Left lung (tissue), 4 donors: ENCODE measurements at regions not wholly inside any gene's neighbourhood (a gene's known extent, or its start where the extent isn't known, plus 50 kb on each side); places are given as distances from the start of the nearest gene placed in this dataset.

ENCODE experiments used
- ATAC-seq: fragments of 200-7000 bp; cut with Tn5 transposase; one replicate; pipeline ENCODE4 v1.9.1; 2020; ENCODE audit warnings: moderate library complexity
- DNase-seq, 4 donors: peaks; one replicate each; pipeline ENCODE4 v3.0.0-alpha.2; 2013 to 2020
- H3K27ac ChIP-seq, 2 donors: fragments of 200-600 bp; sonication (generic) in 1 of 2; one replicate each; pipeline versions ENCODE4 v1.5.0 to v1.8.0; 2020 to 2021
- H3K27me3 ChIP-seq, 2 donors: fragments of 200-600 bp; sonication (generic) in 1 of 2; one replicate each; pipeline versions ENCODE4 v1.5.0 to v1.8.0; 2020 to 2021
- H3K36me3 ChIP-seq, 2 donors: fragments of 200-600 bp; sonication (generic) in 1 of 2; one replicate each; pipeline versions ENCODE4 v1.5.0 to v1.8.0; 2020 to 2021
- H3K4me1 ChIP-seq, 2 donors: fragments of 200-600 bp; one replicate each; pipeline ENCODE4 v1.8.0; 2021
- H3K4me3 ChIP-seq, 2 donors: fragments of 200-600 bp; sonication (generic) in 1 of 2; one replicate each; pipeline versions ENCODE4 v1.5.0 to v1.8.0; 2020 to 2021; ENCODE audit warnings: mild to moderate bottlenecking in 1 of 2
- H3K9me3 ChIP-seq, 2 donors: fragments of 200-600 bp; sonication (generic) in 1 of 2; one replicate each; pipeline versions ENCODE4 v1.5.0 to v1.8.0; 2020 to 2021
- CTCF ChIP-seq, 2 donors: fragments of 200-600 bp; sonication (generic) in 1 of 2; IDR thresholded peaks; one replicate each; pipeline versions ENCODE4 v1.5.0 to v1.8.0; 2021; ENCODE audit warnings: antibody characterized with exemption in 2 of 2
- intact Hi-C, 2 donors: fragments of 100-400 bp; cut with DNase I; formaldehyde crosslinking; loops; one replicate each; pipeline versions ENCODE4 v1.11.2 to v1.14.2; 2022
- donor health status: DM: no; HTN: yes; CAD: no.
- donor health status: DM: no; HTN: no; CAD: no.

GRCh38 chr1:30068787-30069472 is 654.5 kb downstream of the MATN1 start:
- ATAC-seq, result no peak

GRCh38 chr1:30064547-30064946 is 658.8 kb downstream of the MATN1 start:
- no peak overlapping the region for H3K27ac ChIP-seq
- no peaks in the 10 kb centered on the region for H3K4me1 ChIP-seq
- DNase-seq (no peak), ATAC-seq (no peak)
- no peak overlapping the region for H3K4me3 ChIP-seq
- H3K9me3 ChIP-seq, result no peaks in the 10 kb centered on the region
- no peaks in the 10 kb centered on the region for H3K36me3 ChIP-seq
- no peak for TF ChIP-seq CTCF (IDR thresholded peaks at IDR 0.05)
- H3K27me3 ChIP-seq, result no peaks in the 10 kb centered on the region
- intact Hi-C loops, result no loop called here

More at GRCh38 chr1:30068787-30069472, 654.5 kb downstream of the MATN1 start:
- no peaks in the 10 kb centered on the region for H3K4me1 ChIP-seq
- H3K4me3 ChIP-seq, result no peak overlapping the region
- TF ChIP-seq CTCF (IDR thresholded peaks at IDR 0.05), result no peak
- H3K27ac ChIP-seq, result no peak overlapping the region
- no peaks in the 10 kb centered on the region for H3K36me3 ChIP-seq
- H3K9me3 ChIP-seq, result no peaks in the 10 kb centered on the region
- DNase-seq, result no peak
- H3K27me3 ChIP-seq, result no peaks in the 10 kb centered on the region
- intact Hi-C loops, result no loop called here

GRCh38 chr1:30063621-30064280 is 659.6 kb downstream of the MATN1 start:
- Histone ChIP-seq H3K27me3 (no peaks in the 10 kb centered on the region), H3K9me3 (no peaks in the 10 kb centered on the region), H3K4me1 (no peaks in the 10 kb centered on the region), H3K4me3 (no peak overlapping the region), H3K27ac (no peak overlapping the region), H3K36me3 (no peaks in the 10 kb centered on the region)
- intact Hi-C loops, result no loop called here
- DNase-seq (no peak), ATAC-seq (no peak)
- TF ChIP-seq CTCF (IDR thresholded peaks at IDR 0.05), result no peak

- intact Hi-C loops, result no loop called here
- TF ChIP-seq CTCF (IDR thresholded peaks at IDR 0.05), result no peak
- Histone ChIP-seq H3K36me3 (no peaks in the 10 kb centered on the region), H3K9me3 (no peaks in the 10 kb centered on the region), H3K27me3 (peaks cover 0 to 8% of the 10 kb centered on the region in 2 donors), H3K4me3 (no peak overlapping the region), H3K4me1 (no peaks in the 10 kb centered on the region), H3K27ac (no peak overlapping the region)
- DNase-seq (no peak), ATAC-seq (no peak)
Measured at GRCh38 chr1:30061292-30062220, 661.8 kb downstream of the MATN1 start.

GRCh38 chr1:30060738-30061137 is 662.6 kb downstream of the MATN1 start:
- H3K27me3 ChIP-seq, result peaks cover 0 to 8% of the 10 kb centered on the region in 2 donors
- TF ChIP-seq CTCF (IDR thresholded peaks at IDR 0.05), result no peak
- no peak for DNase-seq
- H3K36me3 ChIP-seq, result no peaks in the 10 kb centered on the region
- no peaks in the 10 kb centered on the region for H3K9me3 ChIP-seq
- no peak for ATAC-seq
- no peak overlapping the region for H3K4me3 ChIP-seq
- no peaks in the 10 kb centered on the region for H3K4me1 ChIP-seq
- intact Hi-C loops, result no loop called here
- H3K27ac ChIP-seq, result no peak overlapping the region
